OCI-LY1 (cell line): ENCODE measurements at regions not wholly inside any gene's neighbourhood (a gene's known extent, or its start where the extent isn't known, plus 50 kb on each side); places are given as distances from the start of the nearest gene placed in this dataset.

Experiments used
- CTCF ChIP-seq: fragments of 200-600 bp; sonication (generic), shearing (Covaris generic); IDR thresholded peaks from 2 replicates; pipeline ENCODE4 v1.5.1; 2017; ENCODE audit warnings: mild to moderate bottlenecking, antibody characterized with exemption, low read length, moderate library complexity, mixed read lengths
- EZH2 ChIP-seq: fragments of 200-600 bp; sonication (generic), shearing (Covaris generic); IDR thresholded peaks from 2 replicates; pipeline ENCODE4 v1.8.0; 2017; ENCODE audit warnings: borderline replicate concordance, mixed run types, mild to moderate bottlenecking, antibody characterized with exemption, low read length, moderate library complexity, mixed read lengths

DNA sequence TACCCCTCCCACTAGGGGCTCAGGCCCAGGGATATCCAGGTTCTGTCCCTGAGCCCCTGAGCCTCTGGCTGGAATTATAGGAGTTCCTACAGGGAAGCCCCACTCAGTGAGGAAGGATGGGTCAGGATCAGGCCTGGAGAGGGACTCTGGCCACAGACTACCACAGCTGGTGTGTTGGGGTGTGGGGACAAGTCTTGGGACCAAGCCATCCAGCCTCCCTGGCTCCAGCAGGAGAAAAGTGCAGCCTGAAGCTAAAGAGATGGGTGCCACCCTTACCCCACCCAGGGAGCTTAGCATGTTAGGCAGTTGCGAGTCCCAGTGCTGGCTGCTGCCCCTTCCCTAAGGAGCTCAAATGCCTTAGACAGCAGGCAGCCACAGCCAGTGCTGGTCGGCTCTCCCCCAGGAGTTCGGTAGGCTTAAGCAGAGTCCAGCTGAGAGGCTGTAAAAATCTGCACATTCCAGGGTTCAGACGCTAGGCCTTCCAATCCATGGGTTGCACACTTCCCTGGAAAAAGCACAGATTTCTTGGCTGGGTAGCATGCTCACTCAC lies 96.2 kb upstream of the CYYR1 start:
- no peak for TF ChIP-seq CTCF
- no peak for TF ChIP-seq EZH2
